Endothelial cell of umbilical vein (primary cell): ENCODE measurements at regions not wholly inside any gene's neighbourhood (a gene's known extent, or its start where the extent isn't known, plus 50 kb on each side); places are given as distances from the start of the nearest gene placed in this dataset.

Source experiments
- CTCF ChIP-seq, 2 donors: IDR thresholded peaks; 1 replicate in 1 of 2; 2 replicates in 1 of 2; pipeline ENCODE4 v1.5.1; 2011; ENCODE audit warnings: low read length in 2 of 2, mild to moderate bottlenecking in 2 of 2, moderate library complexity in 2 of 2, control low read depth in 1 of 2, inconsistent platforms in 1 of 2, low read depth in 1 of 2; ENCODE audit not compliant: insufficient read depth in 1 of 2; ENCODE audit errors: extremely low read depth in 1 of 2
- EZH2 ChIP-seq: IDR thresholded peaks from 2 replicates; pipeline ENCODE4 v1.6.1; 2012; ENCODE audit warnings: borderline replicate concordance, low read depth, mild to moderate bottlenecking, moderate library complexity, low read length, inconsistent platforms; ENCODE audit not compliant: severe bottlenecking
- JUN ChIP-seq: IDR thresholded peaks from 2 replicates; pipeline ENCODE4 v1.6.1; 2011; ENCODE audit warnings: borderline replicate concordance, low read depth; ENCODE audit not compliant: insufficient read length, insufficient read depth
- POLR2A ChIP-seq: IDR thresholded peaks from 2 replicates; pipeline ENCODE4 v1.6.1; 2012; ENCODE audit warnings: low read depth, mild to moderate bottlenecking, control low read depth, low read length

- TF ChIP-seq CTCF (IDR thresholded peaks at IDR 0.05; ENCODE audit: extremely low read depth in 1 of 2, insufficient read depth in 1 of 2, low read depth in 1 of 2, low read length in 2 of 2) (no peak), EZH2 (no peak), JUN (no peak), POLR2A (no peak)
Observed at GRCh38 chr13:110030394-110030928, 244.1 kb upstream of the IRS2 start.
